ENCODE measurements at regions not wholly inside any gene's neighbourhood (a gene's known extent, or its start where the extent isn't known, plus 50 kb on each side); places are given as distances from the start of the nearest gene placed in this dataset.
"Not testable (repeated sequence)": the region's sequence is repeated elsewhere in the genome, so short reads cannot be mapped to it uniquely, and the experiment has no call there.

DNA sequence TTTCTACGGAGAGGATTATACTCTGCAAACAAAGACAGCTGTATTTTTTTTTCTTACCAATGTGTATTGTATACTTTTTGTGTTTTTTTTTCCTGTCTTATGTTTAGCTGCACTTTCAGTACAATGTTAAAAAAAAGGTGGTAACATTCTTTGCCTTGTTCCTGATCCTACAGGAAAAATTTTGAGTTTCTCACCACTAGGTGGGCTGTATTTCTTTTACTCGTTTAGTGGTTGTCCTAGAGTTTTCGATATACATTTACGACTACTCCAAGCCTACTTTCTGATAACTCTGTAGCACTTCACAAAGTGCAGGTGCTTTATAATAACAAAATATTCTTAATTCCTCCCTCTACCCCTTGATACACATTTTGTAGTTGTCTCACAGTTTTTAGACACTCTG is 652.2 kb downstream of the UQCRFS1 start:
- no peak for DNase-seq (ENCODE audit: low spot score)

DNA sequence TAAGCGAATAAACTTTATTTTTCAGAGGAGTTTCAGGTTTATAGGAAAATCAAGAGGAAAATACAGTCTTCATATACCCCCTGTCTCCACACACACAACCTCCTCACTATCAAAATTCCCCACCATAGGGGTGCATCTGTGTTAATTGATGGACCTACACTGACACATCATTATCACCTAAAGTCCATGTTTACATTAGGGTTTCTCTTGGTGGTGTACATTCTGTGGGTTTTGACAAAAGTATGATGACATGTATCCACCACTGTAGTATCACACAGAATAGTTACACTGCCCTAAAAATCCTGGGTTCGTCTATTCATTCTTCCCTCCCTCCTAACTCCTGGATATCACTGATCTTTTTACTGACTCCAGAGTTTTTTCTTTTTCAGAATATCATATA is 654.2 kb downstream of the UQCRFS1 start:
- DNase-seq (ENCODE audit: low spot score): no peak

DNA sequence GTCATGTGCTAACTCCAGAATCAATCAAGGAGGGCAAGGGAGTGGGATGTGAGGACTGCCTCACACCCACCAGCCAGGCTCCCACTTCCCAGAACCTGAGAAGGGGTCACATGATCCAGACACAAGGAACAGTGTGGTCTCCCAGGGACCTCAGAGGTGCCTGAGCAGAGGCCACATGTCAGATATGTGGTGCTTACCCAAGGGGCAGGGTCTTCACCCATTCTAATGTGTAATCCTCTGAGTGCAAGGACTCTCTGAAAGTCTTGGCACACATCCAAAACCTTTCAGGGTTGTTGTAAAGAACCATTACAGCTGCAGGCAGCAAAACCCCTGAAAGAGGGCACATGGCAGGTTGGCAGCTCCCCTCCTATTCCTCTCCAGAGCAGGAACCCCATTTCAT is 656.6 kb downstream of the UQCRFS1 start:
- DNase-seq (ENCODE audit: low spot score): no peak

DNA sequence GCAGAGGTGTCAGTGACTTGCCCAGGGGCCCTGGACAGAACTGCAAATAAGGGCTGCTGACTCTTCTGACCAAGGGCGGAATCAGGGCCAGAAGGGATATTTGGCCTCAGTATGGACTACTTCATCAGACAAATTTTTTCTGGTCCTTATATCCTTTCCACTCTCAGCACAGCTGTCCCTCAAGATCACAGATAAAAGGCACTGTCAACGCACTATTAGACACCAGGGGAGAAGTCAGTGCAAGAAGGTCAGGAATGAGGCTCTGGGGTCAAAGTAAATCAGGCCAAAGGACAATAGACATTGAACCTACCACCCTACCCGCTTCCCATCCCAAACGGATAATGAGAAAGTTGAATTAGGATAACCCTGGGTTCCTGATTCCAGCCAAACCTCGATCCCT is 657.6 kb downstream of the UQCRFS1 start:
- no peak for DNase-seq (ENCODE audit: low spot score)

DNA sequence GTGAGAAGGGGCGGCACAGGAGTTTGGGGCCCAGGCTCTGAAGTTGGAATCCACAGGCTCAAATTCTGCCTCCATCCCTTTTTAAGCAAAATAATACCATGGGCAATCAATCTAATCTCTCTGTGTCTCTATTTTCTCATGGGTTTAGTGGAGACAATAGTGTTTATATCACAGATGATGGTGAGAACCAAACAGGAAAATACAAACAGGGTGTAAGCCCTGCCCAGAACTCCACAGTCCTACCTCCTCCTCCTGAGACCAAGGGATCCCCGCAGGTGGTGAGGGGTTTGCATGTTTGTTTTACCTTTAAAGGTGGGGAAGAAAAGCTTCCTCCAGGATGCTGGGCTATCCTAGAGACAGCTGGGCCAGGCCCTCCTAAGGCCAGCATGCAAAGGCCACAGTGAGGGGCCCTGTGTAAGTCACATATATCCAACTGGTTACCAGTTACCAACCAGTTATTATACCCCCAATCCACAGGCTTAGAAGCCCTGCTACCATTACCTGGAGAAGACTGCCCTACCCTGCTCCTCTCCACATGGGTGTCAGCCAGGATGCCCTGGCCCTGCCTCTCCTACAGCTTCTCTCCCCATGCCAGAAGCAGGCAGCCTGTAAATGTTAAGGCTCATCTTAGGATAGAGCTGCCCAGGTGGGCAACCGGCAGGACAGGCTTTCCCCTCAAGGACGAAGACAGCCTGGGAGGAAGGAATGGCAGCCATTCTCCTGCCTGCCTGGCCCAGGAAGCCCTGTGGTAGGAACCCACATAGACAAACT is 658.4 kb downstream of the UQCRFS1 start:
- no peak for DNase-seq (ENCODE audit: low spot score)

DNA sequence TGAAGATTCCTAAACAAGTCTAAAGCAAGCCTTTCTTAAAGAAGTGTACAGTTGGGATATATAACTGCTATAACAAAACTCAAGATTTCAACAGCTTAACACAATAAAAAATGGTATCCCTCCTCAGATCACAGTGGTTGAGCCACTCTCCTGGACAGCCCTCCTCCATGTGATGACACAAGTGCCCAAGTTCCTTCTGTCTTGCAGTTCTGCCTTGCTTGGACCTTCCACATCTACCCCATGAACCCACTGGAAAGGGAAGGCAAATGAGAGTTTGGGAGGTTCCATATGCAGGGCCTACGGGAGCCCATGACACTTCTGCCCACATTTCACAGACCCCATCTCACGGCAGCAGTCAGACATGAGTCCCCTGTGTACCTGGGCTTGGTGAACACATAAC is 659.2 kb downstream of the UQCRFS1 start:
- no peak for DNase-seq (ENCODE audit: low spot score)

DNA sequence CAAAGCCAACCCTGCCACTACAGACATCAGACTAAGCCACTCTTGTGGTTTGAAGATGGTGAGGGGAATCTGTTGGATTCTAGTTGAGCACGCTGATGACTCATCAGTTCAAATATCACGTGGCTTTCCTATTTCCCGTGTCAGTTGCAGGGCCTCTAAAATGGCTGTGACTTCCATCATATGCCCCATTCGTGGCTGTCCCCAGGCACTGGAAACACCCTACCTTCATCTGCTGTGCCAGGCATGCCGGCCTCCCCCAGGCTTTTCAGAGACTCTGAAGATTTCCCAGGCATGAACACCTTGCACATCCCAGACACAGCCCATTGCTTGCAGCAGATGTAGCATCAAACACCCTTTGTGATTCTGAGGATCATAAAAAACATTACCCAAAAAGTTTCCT is 659.9 kb downstream of the UQCRFS1 start:
- no peak for DNase-seq (ENCODE audit: low spot score)

DNA sequence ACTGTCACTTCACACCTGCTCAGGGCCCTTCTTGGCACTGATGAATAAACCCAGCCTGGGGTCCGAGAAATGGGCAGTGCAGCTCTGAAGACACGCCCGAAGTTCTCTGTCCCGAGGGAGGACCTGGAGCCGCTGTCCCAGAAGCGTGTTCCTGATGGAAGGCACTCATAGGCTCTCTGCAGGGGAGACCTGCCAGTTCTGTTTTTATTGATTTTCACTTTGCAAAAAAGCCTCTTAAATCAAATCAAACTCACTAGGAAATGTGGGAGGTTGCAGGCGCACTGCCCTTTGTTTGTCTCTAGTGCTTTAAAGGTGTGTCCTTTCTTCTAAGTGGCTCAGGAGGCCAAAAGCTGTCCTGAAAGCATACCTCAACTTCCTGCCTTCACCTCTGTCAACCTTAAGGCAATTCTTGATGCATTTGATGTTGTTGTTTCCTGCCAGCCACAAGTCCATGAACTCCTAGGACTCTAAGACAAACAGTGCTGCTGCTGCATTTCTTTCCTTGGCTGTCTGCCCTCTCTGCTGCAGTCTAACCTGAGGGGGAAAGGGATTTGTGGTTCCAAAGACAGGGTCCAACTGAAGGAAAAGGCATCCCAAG is 663.2 kb downstream of the UQCRFS1 start:
- no peak for DNase-seq (ENCODE audit: low spot score)

DNA sequence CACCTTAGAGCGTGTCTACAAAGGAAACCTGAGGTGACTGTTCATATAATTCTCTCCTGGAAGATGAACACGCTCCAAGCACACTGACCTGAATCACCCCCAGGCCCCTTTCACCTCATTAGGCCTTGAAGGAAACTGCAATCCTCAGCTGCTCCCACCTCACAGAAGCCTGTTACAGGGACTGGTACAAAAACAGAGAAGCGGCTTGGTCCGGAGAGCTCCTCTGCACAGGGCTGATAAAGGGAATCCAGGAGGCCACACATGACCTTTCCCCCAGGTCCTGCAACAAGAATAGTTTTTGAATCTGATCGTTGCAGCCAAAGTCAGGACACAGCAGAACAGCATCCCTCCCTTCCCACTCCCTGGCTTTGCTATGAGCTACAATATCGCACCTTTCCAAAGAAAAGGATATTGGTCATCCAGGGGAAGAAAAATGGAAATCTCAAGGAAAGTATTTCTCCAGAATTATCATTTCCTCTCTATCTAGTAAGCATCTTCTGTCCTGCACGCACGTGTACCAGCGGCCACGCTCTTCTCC is 666.7 kb downstream of the UQCRFS1 start:
- DNase-seq (ENCODE audit: low spot score): no peak

DNA sequence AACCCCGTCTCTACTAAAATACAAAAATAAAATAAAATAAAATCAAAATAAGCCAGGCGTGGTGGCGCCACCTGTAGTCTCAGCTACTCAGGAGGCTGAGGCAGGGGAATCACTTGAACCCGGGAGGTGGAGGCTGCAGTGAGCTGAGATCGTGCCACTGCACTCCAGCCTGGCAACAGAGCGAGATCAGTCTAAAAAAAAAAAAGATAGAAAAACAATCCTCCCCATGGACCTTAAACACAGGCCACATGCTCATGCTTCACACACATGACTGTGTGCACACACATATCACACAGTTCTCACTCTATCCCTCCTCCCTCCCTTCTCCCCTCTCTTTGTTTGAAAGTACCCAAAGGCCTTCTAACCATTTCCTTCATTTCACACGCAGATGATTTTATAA is 667.6 kb downstream of the UQCRFS1 start:
- DNase-seq (ENCODE audit: low spot score): not testable (repeated sequence)

DNA sequence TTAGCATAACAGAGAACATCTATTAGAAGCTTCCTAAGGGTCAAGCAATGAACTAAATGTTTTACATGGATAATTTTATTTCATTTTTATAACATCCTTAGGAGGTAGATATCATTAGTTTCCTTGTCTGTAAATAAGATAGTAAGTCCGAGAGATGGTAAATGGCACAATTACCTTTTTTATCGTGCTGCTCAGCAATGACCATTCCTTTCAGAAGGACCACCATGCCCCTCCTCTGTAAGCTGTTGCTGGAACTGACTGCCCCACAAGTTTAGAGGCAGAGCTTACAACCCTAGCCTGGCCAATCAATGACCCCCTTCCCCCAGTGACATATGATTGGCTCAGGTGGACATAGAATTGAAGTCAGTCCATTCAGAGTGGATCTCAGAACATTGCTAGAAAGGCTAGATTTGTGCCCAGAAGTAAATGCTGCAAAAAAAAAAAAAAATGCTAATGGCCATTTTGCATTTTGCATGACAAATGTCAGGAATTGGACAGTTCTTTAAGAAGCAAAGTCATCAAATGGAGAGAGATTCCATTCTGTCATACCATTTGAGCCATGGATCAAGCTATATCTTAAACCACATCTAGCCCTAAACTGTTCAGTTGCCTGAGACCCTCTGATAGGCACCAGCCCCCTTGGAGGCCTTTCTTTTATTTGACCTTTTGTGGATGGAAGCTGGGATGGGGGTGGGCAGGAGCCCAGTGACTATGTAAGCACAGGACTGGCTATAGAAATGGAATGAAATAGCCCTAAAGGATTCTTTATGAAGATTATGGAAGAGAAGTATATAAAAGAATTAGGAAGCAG is 668.3 kb downstream of the UQCRFS1 start:
- DNase-seq (ENCODE audit: low spot score): no peak

DNA sequence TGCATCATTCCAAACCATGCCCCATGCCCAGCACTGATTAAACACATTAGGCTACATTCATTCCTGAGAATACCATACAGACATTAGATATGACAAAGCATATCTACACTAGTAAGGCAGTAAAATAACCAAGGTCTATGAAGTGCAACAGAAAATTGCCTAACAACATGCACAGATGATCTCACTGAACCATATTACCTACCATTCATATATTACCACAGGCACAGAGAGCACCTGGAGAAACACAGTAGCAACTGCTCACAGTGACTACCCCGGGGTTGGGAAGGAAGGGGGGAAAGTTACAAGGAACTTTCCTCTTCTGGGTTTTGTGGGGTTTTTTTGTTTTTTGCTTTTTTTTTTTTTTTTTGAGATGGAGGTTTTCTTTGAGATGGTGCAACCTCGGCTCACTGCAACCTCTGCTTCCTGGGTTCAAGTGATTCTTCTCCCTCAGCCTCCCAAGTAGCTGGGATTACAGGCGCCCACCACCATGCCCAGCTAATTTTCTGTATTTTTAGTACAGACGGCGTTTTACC is 669.6 kb downstream of the UQCRFS1 start:
- DNase-seq (ENCODE audit: low spot score): no peak

DNA sequence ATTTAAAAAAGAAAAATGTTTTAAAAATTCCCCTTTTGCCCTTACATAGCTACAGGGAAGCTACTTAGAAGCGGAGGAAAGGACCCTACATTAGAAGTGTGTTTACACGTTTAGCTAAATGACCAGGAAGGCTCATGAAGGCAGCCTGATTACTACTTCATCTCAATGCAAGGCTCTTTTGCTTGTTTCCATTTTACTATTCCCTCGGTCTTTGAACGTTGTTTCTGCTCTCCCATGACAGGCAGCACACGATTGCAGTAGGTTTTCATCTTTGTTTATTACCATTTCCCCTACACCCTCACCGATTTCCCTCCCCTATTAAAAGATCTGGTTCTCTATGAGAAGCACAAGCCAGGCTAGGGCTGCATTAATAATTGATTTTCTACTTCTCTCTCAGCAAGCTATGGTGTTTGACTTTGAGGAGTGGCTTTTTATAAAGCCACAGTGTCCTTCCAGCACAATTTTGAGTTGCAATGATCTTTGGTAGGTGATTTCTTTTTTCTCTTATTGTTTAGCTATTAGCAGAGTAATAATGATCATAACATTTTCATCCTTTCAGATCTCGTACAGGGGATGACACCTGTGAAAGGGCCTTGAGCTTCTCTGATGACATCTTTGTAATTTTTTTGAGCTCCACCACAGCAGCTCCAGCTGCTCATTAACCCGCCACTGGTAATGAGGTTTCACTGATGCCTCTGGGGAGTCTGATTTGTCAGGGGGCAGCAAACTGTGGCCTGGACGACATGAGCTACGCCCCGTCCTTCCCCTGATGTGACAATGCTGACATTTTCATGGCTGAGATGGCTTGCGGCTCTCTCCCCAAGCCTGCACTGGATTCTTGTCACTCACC is 670.3 kb downstream of the UQCRFS1 start:
- DNase-seq (ENCODE audit: low spot score): no peak

DNA sequence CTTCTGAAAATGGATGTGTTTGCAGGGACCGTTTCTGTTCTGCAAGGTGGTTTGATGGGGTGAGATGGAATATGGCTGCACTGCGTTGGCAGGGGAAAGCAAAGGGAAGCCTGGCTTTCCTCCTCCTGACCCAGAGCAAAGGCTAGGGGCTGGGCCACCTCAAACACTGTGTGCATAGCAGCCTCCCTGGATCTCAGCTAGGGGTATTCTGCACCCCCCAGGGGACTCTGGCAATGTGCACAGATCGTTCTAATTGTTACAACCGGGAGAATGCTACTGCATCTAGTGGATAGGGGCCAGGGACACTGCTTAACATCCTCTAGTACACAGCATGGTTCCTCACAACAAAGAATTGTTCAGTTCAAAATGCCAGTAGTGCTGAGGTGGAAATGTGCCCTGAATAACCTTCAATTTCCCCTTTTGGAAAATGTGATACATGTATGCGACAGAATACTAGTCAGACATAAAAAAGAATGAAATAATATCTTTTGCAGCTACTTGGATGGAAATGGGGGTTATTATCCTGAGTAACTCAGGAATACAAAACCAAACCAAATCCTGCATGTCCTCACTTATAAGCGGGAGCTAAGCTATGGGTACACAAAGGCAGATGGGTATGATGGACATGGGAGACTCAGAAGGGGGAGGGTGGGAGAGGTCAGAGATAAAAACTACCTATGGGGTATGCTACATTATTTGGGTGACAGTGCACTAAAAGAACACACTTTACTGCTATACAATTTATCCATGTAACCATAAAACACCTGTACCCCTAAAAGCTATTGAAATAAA is 671.2 kb downstream of the UQCRFS1 start:
- DNase-seq (ENCODE audit: low spot score): no peak

DNA sequence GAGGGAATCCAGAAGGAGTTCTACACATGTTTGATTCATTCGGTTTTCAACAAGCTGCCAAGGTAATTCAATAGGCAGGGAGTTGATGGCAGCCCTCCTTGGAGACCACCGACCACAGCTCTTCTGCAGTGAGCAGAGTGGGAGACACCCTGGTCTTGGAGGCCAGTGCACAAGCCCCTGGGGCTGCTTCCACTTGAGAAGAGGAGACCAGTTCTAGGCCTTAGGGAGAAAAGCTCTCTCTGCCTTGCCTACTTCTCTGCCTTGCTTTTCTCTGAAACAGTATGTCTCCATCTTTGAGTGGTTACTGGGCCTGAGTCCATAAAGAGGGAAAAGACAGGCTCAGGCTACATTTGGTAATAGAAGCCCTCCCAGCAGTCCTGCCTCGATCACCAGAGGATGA is 671.9 kb downstream of the UQCRFS1 start:
- DNase-seq (ENCODE audit: low spot score): no peak

DNA sequence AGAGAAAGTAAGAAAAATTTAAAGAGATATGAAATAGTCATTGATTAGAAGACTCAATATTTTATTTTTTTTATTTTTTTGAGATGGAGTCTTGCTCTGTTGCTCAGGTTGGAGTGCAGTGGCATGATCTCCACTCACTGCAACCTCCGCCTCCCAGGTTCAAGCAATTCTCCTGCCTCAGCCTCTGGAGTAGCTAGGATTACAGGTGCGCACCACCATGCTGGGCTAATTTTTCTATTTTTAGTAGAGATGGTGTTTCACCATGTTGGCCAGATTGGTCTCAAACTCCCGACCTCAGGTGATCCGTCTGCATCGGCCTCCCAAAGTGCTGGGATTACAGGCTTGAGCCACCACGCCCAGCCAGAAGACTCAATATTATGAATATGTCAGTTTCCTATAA is 672.6 kb downstream of the UQCRFS1 start:
- DNase-seq (ENCODE audit: low spot score): not testable (repeated sequence)

DNA sequence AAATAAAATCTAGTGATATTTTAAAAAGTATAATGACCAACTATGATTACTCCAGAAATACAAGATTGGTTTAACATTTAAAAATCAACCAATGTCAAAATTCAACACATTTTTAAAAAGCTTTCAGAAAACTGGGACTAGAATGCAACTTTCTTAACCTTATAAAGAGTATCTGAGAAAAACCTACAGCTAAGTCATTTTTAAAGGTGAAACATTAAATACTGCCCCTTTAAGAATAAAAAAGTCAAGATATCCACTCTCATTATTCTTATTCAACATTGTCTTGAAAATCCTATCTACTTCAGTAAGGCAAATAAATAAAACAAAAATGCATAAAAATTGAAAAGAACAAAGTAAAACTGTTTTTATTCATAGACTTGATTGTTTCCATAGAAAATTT is 673.2 kb downstream of the UQCRFS1 start:
- DNase-seq (ENCODE audit: low spot score): no peak

DNA sequence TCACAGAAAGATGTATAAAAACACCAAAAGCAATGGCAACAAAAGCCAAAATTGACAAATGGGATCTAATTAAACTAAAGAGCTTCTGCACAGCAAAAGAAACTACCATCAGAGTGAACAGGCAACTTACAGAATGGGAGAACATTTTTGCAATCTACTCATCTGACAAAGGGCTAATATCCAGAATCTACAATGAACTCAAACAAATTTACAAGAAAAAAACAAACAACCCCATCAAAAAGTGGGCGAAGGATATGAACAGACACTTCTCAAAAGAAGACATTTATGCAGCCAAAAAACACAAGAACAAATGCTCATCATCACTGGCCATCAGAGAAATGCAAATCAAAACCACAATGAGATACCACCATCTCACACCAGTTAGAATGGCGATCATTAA is 674.4 kb downstream of the UQCRFS1 start:
- not testable (repeated sequence) for DNase-seq (ENCODE audit: low spot score)

DNA sequence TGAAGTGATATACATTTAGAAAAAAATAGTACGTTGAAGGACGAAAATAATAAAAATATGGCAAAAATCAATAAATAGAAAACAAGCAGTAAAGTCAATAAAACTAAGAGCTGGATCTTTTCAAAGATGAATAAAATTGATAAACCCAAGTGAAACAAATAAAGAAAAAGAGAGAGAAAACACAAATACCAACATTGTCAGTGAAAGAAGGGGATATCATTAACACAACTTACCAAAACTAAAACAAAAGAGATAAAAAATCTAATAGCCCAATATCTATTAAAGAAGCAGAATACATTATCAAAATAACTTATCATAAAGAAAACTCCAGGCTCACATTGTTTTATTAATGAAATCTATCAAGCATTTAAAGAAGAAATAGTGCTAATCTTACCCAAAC is 675.1 kb downstream of the UQCRFS1 start:
- DNase-seq (ENCODE audit: low spot score): no peak

DNA sequence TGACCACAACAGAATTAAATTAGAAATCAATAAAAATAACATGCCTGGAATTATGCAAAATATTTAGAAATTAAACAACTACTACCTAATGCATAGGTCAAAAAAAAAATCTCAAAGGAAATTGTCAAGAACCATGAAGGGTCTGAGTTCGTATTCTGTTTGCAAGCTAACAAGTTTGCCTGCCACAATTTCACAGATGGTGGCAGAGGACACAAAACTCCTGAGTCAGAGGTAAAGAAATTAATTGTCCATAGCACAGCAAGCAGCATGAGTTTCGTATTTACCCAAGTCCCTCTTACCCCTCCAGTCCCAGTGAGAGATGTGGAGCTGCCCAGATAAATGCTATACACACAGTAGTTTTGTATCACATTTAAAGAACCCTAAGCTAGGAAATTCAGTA is 675.9 kb downstream of the UQCRFS1 start:
- no peak for DNase-seq (ENCODE audit: low spot score)

DNA sequence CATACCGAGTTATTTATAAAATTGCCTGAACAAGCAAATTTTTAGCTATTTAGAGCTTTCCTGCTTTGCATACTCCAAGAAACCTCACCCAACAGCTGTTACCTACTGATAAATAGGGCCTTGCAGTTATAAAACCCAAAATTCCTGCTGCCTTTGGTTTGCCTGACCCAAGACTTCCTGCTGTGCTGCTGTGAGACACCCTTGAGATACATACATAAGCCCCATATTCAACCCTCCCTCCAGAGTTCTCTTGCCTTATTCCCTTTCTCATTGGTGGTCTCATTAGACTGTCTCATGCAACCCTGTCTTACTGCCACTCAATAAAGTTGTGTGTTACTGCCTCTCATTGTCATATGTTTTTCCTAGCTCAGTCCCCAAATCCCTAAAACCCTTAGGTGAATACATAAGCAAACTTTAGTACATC is 677.6 kb downstream of the UQCRFS1 start:
- DNase-seq (ENCODE audit: low spot score): no peak
